ENCODE measurements at regions not wholly inside any gene's neighbourhood (a gene's known extent, or its start where the extent isn't known, plus 50 kb on each side); places are given as distances from the start of the nearest gene placed in this dataset.

DNA sequence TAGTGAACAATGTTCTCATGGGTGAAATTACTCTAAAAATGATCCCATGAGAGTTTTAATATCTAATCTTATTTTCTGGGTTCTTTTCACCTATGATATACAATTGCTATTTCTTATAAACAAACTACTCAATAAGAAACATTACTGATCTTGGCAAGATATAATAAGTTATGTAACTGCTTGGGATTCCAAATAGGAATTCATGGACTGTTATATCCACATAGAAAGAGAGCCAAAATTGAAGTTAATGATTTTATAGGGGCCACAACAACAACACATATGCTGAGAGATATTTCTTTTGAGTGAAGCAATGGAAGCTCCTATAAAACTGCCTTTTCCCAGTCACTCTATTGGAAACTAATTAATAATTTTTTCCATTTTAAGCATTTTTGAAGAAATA lies 90.4 kb upstream of the TLL1 start:
- TF ChIP-seq, protein P1, sequence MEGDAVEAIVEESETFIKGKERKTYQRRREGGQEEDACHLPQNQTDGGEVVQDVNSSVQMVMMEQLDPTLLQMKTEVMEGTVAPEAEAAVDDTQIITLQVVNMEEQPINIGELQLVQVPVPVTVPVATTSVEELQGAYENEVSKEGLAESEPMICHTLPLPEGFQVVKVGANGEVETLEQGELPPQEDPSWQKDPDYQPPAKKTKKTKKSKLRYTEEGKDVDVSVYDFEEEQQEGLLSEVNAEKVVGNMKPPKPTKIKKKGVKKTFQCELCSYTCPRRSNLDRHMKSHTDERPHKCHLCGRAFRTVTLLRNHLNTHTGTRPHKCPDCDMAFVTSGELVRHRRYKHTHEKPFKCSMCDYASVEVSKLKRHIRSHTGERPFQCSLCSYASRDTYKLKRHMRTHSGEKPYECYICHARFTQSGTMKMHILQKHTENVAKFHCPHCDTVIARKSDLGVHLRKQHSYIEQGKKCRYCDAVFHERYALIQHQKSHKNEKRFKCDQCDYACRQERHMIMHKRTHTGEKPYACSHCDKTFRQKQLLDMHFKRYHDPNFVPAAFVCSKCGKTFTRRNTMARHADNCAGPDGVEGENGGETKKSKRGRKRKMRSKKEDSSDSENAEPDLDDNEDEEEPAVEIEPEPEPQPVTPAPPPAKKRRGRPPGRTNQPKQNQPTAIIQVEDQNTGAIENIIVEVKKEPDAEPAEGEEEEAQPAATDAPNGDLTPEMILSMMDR (IDR thresholded peaks at IDR 0.05) = no peak
- TF ChIP-seq NR1H2 (CRISPR knock-in tag; IDR thresholded peaks at IDR 0.05) (no peak), OVOL2 (CRISPR knock-in tag; IDR thresholded peaks at IDR 0.05; ENCODE audit: borderline replicate concordance) (no peak), NR3C1 (CRISPR knock-in tag; conservative IDR thresholded peaks at IDR 0.05; ENCODE audit: low read depth) (no peak), CREM (CRISPR knock-in tag; IDR thresholded peaks at IDR 0.05) (no peak), SOX15 (CRISPR knock-in tag; IDR thresholded peaks at IDR 0.05) (no peak), FOXJ3 (CRISPR knock-in tag; IDR thresholded peaks at IDR 0.05; ENCODE audit: borderline replicate concordance) (no peak), GTF2I (CRISPR knock-in tag; conservative IDR thresholded peaks at IDR 0.05) (no peak), FOXK1 (CRISPR knock-in tag; IDR thresholded peaks at IDR 0.05) (no peak), ZNF138 (CRISPR knock-in tag; conservative IDR thresholded peaks at IDR 0.05) (no peak), USF2 (CRISPR knock-in tag; IDR thresholded peaks at IDR 0.05) (no peak)
- TF ChIP-seq, protein P2, sequence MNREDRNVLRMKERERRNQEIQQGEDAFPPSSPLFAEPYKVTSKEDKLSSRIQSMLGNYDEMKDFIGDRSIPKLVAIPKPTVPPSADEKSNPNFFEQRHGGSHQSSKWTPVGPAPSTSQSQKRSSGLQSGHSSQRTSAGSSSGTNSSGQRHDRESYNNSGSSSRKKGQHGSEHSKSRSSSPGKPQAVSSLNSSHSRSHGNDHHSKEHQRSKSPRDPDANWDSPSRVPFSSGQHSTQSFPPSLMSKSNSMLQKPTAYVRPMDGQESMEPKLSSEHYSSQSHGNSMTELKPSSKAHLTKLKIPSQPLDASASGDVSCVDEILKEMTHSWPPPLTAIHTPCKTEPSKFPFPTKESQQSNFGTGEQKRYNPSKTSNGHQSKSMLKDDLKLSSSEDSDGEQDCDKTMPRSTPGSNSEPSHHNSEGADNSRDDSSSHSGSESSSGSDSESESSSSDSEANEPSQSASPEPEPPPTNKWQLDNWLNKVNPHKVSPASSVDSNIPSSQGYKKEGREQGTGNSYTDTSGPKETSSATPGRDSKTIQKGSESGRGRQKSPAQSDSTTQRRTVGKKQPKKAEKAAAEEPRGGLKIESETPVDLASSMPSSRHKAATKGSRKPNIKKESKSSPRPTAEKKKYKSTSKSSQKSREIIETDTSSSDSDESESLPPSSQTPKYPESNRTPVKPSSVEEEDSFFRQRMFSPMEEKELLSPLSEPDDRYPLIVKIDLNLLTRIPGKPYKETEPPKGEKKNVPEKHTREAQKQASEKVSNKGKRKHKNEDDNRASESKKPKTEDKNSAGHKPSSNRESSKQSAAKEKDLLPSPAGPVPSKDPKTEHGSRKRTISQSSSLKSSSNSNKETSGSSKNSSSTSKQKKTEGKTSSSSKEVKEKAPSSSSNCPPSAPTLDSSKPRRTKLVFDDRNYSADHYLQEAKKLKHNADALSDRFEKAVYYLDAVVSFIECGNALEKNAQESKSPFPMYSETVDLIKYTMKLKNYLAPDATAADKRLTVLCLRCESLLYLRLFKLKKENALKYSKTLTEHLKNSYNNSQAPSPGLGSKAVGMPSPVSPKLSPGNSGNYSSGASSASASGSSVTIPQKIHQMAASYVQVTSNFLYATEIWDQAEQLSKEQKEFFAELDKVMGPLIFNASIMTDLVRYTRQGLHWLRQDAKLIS (CRISPR knock-in tag; IDR thresholded peaks at IDR 0.05; ENCODE audit: borderline replicate concordance) = no peak

Measured in WTC11 (cell line).